Endodermal cell (in vitro differentiated cells): ENCODE measurements at regions not wholly inside any gene's neighbourhood (a gene's known extent, or its start where the extent isn't known, plus 50 kb on each side); places are given as distances from the start of the nearest gene placed in this dataset.
"Not testable (repeated sequence)": the region's sequence is repeated elsewhere in the genome, so short reads cannot be mapped to it uniquely, and the experiment has no call there.

Experiments used
- DNase-seq: peaks from one replicate; pipeline ENCODE4 v3.0.0-alpha.2; 2017
- H3K27ac ChIP-seq: 2 replicates; pipeline ENCODE4 v1.5.1; 2013; ENCODE audit warnings: mild to moderate bottlenecking, low read depth, low read length, moderate library complexity
- H3K27me3 ChIP-seq: 2 replicates; pipeline ENCODE4 v1.6.1; 2013; ENCODE audit warnings: mild to moderate bottlenecking, low read length, moderate library complexity; ENCODE audit not compliant: insufficient read depth, control insufficient read depth, poor library complexity, severe bottlenecking
- H3K36me3 ChIP-seq: 2 replicates; pipeline ENCODE4 v1.7.0; 2013; ENCODE audit warnings: mild to moderate bottlenecking, low read length, moderate library complexity; ENCODE audit not compliant: control insufficient read depth, insufficient read depth
- H3K4me1 ChIP-seq: one replicate; pipeline ENCODE4 v1.7.0; 2013; ENCODE audit warnings: low read length; ENCODE audit not compliant: control insufficient read depth, insufficient read depth
- H3K4me3 ChIP-seq: 2 replicates; pipeline ENCODE4 v1.5.1; 2013; ENCODE audit warnings: mild to moderate bottlenecking, low read length, moderate library complexity
- H3K9ac ChIP-seq: 2 replicates; pipeline ENCODE4 v1.6.1; 2013; ENCODE audit warnings: mild to moderate bottlenecking, low read length, moderate library complexity; ENCODE audit not compliant: poor library complexity, severe bottlenecking; ENCODE audit errors: extremely low read depth
- H3K9me3 ChIP-seq: 2 replicates; pipeline ENCODE4 v1.6.1; 2013; ENCODE audit warnings: mild to moderate bottlenecking, low read length, moderate library complexity; ENCODE audit not compliant: control insufficient read depth
- H3K27ac Mint-ChIP-seq: 2 replicates; pipeline ENCODE4 v1.8.0; 2020; ENCODE audit warnings: mixed read lengths
- H3K27me3 Mint-ChIP-seq: 2 replicates; pipeline ENCODE4 v1.8.0; 2021; ENCODE audit warnings: mild to moderate bottlenecking, mixed read lengths; ENCODE audit not compliant: insufficient read depth
- H3K36me3 Mint-ChIP-seq: 2 replicates; pipeline ENCODE4 v1.8.0; 2020; ENCODE audit warnings: low read depth, mixed read lengths
- H3K4me1 Mint-ChIP-seq: 2 replicates; pipeline ENCODE4 v1.8.0; 2020; ENCODE audit warnings: mixed read lengths
- H3K4me3 Mint-ChIP-seq: 2 replicates; pipeline ENCODE4 v1.8.0; 2020; ENCODE audit warnings: mild to moderate bottlenecking, moderate library complexity, mixed read lengths
- H3K9me3 Mint-ChIP-seq: 2 replicates; pipeline ENCODE4 v1.8.0; 2020; ENCODE audit warnings: mild to moderate bottlenecking, mixed read lengths
- WGBS, 2 experiments: methylation state at CpG; one replicate each; pipeline versions ENCODE4 v1.1.5 to v1.1.7; 2013; ENCODE audit warnings: missing lambda C conversion rate in 2 of 2, mixed read lengths in 1 of 2; ENCODE audit not compliant: insufficient coverage in 1 of 2, insufficient read length in 1 of 2; 5-methylcytosine and 5-hydroxymethylcytosine counted together
- TF ChIP-seq, protein P1 (sequence below): fragments of 200-600 bp; sonication (generic); conservative IDR thresholded peaks from 2 replicates; pipeline ENCODE4 v1.5.0; 2021; ENCODE audit warnings: antibody characterized with exemption, mild to moderate bottlenecking

GRCh38 chr18:14969500-14969899 is 221.5 kb downstream of the ANKRD30B start:
- H3K27me3 ChIP-seq, result no peaks in the 10 kb centered on the region
- 89% methylated on average over 7 of the region's 9 CpGs; no CpG with 5 or more reads in 1 of the 2 experiments for WGBS, 2 experiments
- Mint-ChIP-seq H3K9me3 (peaks cover 57% of the 10 kb centered on the region), H3K36me3 (no peaks in the 10 kb centered on the region), H3K27ac (no peak overlapping the region), H3K4me3 (no peak overlapping the region), H3K27me3 (no peaks in the 10 kb centered on the region), H3K4me1 (no peaks in the 10 kb centered on the region)
- TF ChIP-seq, protein P1, sequence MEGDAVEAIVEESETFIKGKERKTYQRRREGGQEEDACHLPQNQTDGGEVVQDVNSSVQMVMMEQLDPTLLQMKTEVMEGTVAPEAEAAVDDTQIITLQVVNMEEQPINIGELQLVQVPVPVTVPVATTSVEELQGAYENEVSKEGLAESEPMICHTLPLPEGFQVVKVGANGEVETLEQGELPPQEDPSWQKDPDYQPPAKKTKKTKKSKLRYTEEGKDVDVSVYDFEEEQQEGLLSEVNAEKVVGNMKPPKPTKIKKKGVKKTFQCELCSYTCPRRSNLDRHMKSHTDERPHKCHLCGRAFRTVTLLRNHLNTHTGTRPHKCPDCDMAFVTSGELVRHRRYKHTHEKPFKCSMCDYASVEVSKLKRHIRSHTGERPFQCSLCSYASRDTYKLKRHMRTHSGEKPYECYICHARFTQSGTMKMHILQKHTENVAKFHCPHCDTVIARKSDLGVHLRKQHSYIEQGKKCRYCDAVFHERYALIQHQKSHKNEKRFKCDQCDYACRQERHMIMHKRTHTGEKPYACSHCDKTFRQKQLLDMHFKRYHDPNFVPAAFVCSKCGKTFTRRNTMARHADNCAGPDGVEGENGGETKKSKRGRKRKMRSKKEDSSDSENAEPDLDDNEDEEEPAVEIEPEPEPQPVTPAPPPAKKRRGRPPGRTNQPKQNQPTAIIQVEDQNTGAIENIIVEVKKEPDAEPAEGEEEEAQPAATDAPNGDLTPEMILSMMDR, result no peak
- no peak overlapping the region for H3K4me3 ChIP-seq
- no peak overlapping the region for H3K27ac ChIP-seq
- no peaks in the 10 kb centered on the region for H3K36me3 ChIP-seq
- H3K9ac ChIP-seq, result no peak overlapping the region
- DNase-seq, result no peak
- H3K4me1 ChIP-seq, result no peaks in the 10 kb centered on the region
- peaks cover 65% of the 10 kb centered on the region for H3K9me3 ChIP-seq

- no peaks in the 10 kb centered on the region for H3K4me1 ChIP-seq
- no peak overlapping the region for H3K4me3 Mint-ChIP-seq
- TF ChIP-seq, protein P1, result no peak
- 75 to 78% methylated on average over 5 of the region's 5 CpGs for WGBS, 2 experiments
- no peaks in the 10 kb centered on the region for H3K27me3 Mint-ChIP-seq
- no peaks in the 10 kb centered on the region for H3K4me1 Mint-ChIP-seq
- H3K27ac ChIP-seq, result no peak overlapping the region
- peaks cover 61% of the 10 kb centered on the region for H3K9me3 ChIP-seq
- no peaks in the 10 kb centered on the region for H3K27me3 ChIP-seq
- peaks cover 62% of the 10 kb centered on the region for H3K9me3 Mint-ChIP-seq
- no peak overlapping the region for H3K27ac Mint-ChIP-seq
- no peaks in the 10 kb centered on the region for H3K36me3 Mint-ChIP-seq
- no peak overlapping the region for H3K9ac ChIP-seq
- DNase-seq, result no peak
- no peaks in the 10 kb centered on the region for H3K36me3 ChIP-seq
- no peak overlapping the region for H3K4me3 ChIP-seq
These were observed 222.1 kb downstream of the ANKRD30B start for GRCh38 chr18:14970027-14970426.

GRCh38 chr18:14971461-14972185 is 223.7 kb downstream of the ANKRD30B start:
- Histone ChIP-seq H3K4me3 (no peak overlapping the region), H3K36me3 (no peaks in the 10 kb centered on the region), H3K27ac (no peak overlapping the region), H3K9ac (no peak overlapping the region), H3K4me1 (no peaks in the 10 kb centered on the region), H3K9me3 (peaks cover 49% of the 10 kb centered on the region), H3K27me3 (no peaks in the 10 kb centered on the region)
- H3K27me3 Mint-ChIP-seq, result no peaks in the 10 kb centered on the region
- TF ChIP-seq, protein P1, result no peak
- no peak overlapping the region for H3K4me3 Mint-ChIP-seq
- DNase-seq, result no peak
- peaks cover 76% of the 10 kb centered on the region for H3K9me3 Mint-ChIP-seq
- H3K4me1 Mint-ChIP-seq, result no peaks in the 10 kb centered on the region
- WGBS, 2 experiments, result 79 to 87% methylated on average over 4 to 5 of the region's 5 CpGs
- no peaks in the 10 kb centered on the region for H3K36me3 Mint-ChIP-seq
- H3K27ac Mint-ChIP-seq, result no peak overlapping the region

DNA sequence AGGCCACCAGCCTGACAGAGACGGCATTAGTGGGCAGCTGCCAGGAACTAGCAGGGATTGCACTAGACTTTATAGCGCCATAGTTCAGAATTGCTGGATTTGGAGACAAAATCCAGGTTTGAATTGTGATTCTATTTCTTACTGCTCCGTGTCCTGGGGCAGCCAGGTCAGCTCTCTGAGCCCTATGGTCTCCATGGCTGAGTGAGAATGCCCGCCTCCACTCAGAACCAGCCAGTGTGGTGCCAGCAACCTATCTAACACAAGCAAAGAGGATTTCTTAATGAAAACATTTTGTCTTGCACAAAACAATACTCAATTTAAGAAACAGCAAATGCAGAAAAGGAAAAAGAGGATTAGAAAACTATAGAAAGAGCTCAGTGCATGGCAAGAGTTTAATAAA is 225.4 kb downstream of the ANKRD30B start:
- H3K9me3 Mint-ChIP-seq, result peaks cover 93% of the 10 kb centered on the region
- not testable (repeated sequence) for H3K4me1 ChIP-seq, H3K36me3 ChIP-seq, H3K27me3 Mint-ChIP-seq, H3K27ac ChIP-seq, DNase-seq, H3K4me1 Mint-ChIP-seq, H3K4me3 Mint-ChIP-seq, H3K4me3 ChIP-seq, H3K27ac Mint-ChIP-seq, H3K9ac ChIP-seq, H3K27me3 ChIP-seq, H3K36me3 Mint-ChIP-seq
- peaks cover 51% of the 10 kb centered on the region for H3K9me3 ChIP-seq
- WGBS, 2 experiments, result 56 to 66% methylated on average over 3 to 4 of the region's 4 CpGs
